HG03432 (cell line): ENCODE measurements at regions not wholly inside any gene's neighbourhood (a gene's known extent, or its start where the extent isn't known, plus 50 kb on each side); places are given as distances from the start of the nearest gene placed in this dataset.
"Not testable (repeated sequence)": the region's sequence is repeated elsewhere in the genome, so short reads cannot be mapped to it uniquely, and the experiment has no call there.

Experiments used
- ATAC-seq: cut with Tn5 transposase; IDR thresholded peaks from one replicate; pipeline ENCODE4 v1.9.1; 2021; ENCODE audit warnings: mild to moderate bottlenecking, moderate library complexity; ENCODE audit not compliant: unreplicated experiment

- ATAC-seq: no peak
These were observed 68.9 kb downstream of the CYP26B1 start for GRCh38 chr2:72078773-72079172.

GRCh38 chr2:72077702-72078169 lies 69.9 kb downstream of the CYP26B1 start:
- ATAC-seq: no peak

- ATAC-seq: not testable (repeated sequence)
These were observed 74.3 kb downstream of the CYP26B1 start for GRCh38 chr2:72073373-72073772.

- not testable (repeated sequence) for ATAC-seq
These were observed 83.5 kb downstream of the CYP26B1 start for GRCh38 chr2:72064197-72064596.

GRCh38 chr2:72062336-72062735 lies 85.3 kb downstream of the CYP26B1 start:
- ATAC-seq: no peak

- no peak for ATAC-seq
These were observed 90.4 kb downstream of the CYP26B1 start for GRCh38 chr2:72057308-72057707.

GRCh38 chr2:72051971-72052505 lies 95.6 kb downstream of the CYP26B1 start:
- ATAC-seq: no peak

- ATAC-seq: no peak
These were observed 96.5 kb downstream of the CYP26B1 start for GRCh38 chr2:72051204-72051603.

- no peak for ATAC-seq
These were observed 96.9 kb downstream of the CYP26B1 start for GRCh38 chr2:72050734-72051133.

GRCh38 chr2:72048881-72049477 lies 98.7 kb downstream of the CYP26B1 start:
- ATAC-seq: no peak

GRCh38 chr2:72043985-72044384 lies 103.7 kb downstream of the CYP26B1 start:
- no peak for ATAC-seq

GRCh38 chr2:72041638-72042111 lies 106.0 kb downstream of the CYP26B1 start:
- ATAC-seq: no peak

GRCh38 chr2:72040629-72041571 lies 106.8 kb downstream of the CYP26B1 start:
- no peak for ATAC-seq

GRCh38 chr2:72038524-72038923 lies 109.1 kb downstream of the CYP26B1 start:
- no peak for ATAC-seq

GRCh38 chr2:72037261-72037666 lies 110.4 kb downstream of the CYP26B1 start:
- no peak for ATAC-seq

- no peak for ATAC-seq
These were observed 111.1 kb downstream of the CYP26B1 start for GRCh38 chr2:72036595-72036994.

- ATAC-seq: no peak
These were observed 111.5 kb downstream of the CYP26B1 start for GRCh38 chr2:72036173-72036545.

- peak; percentile 41 for ATAC-seq
These were observed 112.0 kb downstream of the CYP26B1 start for GRCh38 chr2:72035518-72036172.

GRCh38 chr2:72034353-72035095 lies 113.1 kb downstream of the CYP26B1 start:
- ATAC-seq: no peak

- ATAC-seq: no peak
These were observed 114.0 kb downstream of the CYP26B1 start for GRCh38 chr2:72033636-72034035.
